ENCODE measurements at regions not wholly inside any gene's neighbourhood (a gene's known extent, or its start where the extent isn't known, plus 50 kb on each side); places are given as distances from the start of the nearest gene placed in this dataset.

GRCh38 chr4:110675426-110675825, 52.5 kb upstream of the PITX2 start:
- DNase-seq = no peak

GRCh38 chr4:110676241-110676640, 53.4 kb upstream of the PITX2 start:
- DNase-seq = no peak

- no peak for DNase-seq
Measured at GRCh38 chr4:110678517-110679227, 55.8 kb upstream of the PITX2 start.

GRCh38 chr4:110680265-110680664, 57.4 kb upstream of the PITX2 start:
- DNase-seq = no peak

GRCh38 chr4:110681381-110681780, 58.5 kb upstream of the PITX2 start:
- no peak for DNase-seq

- DNase-seq = peak; percentile 5
Measured at GRCh38 chr4:110682311-110682710, 59.4 kb upstream of the PITX2 start.

- DNase-seq = no peak
Measured at GRCh38 chr4:110683601-110684000, 60.7 kb upstream of the PITX2 start.

GRCh38 chr4:110702326-110702725, 79.4 kb upstream of the PITX2 start:
- DNase-seq = no peak

GRCh38 chr4:110704748-110705439, 82.0 kb upstream of the PITX2 start:
- no peak for DNase-seq

GRCh38 chr4:110705440-110705782, 82.5 kb upstream of the PITX2 start:
- no peak for DNase-seq

GRCh38 chr4:110710070-110710469, 87.2 kb upstream of the PITX2 start:
- DNase-seq = no peak

GRCh38 chr4:110712486-110712885, 89.6 kb upstream of the PITX2 start:
- no peak for DNase-seq

GRCh38 chr4:110730318-110730717, 107.4 kb upstream of the PITX2 start:
- DNase-seq = no peak

GRCh38 chr4:110733901-110734300, 111.0 kb upstream of the PITX2 start:
- no peak for DNase-seq

- DNase-seq = no peak
Measured at GRCh38 chr4:110735686-110736085, 112.8 kb upstream of the PITX2 start.

GRCh38 chr4:110737931-110738330, 115.1 kb upstream of the PITX2 start:
- no peak for DNase-seq

GRCh38 chr4:110742143-110742542, 119.3 kb upstream of the PITX2 start:
- DNase-seq = no peak

GRCh38 chr4:110748071-110748470, 125.2 kb upstream of the PITX2 start:
- no peak for DNase-seq

- DNase-seq = no peak
Measured at GRCh38 chr4:110751183-110751582, 128.3 kb upstream of the PITX2 start.

GRCh38 chr4:110751986-110752385, 129.1 kb upstream of the PITX2 start:
- DNase-seq = no peak

- DNase-seq = no peak
Measured at GRCh38 chr4:110753466-110753865, 130.6 kb upstream of the PITX2 start.

- DNase-seq = no peak
Measured at GRCh38 chr4:110754716-110755115, 131.8 kb upstream of the PITX2 start.

GRCh38 chr4:110769578-110769977, 146.7 kb upstream of the PITX2 start:
- DNase-seq = no peak

GRCh38 chr4:110770353-110770752, 147.5 kb upstream of the PITX2 start:
- DNase-seq = no peak

Measured in renal pelvis (tissue), 1 donor.